ENCODE measurements at regions not wholly inside any gene's neighbourhood (a gene's known extent, or its start where the extent isn't known, plus 50 kb on each side); places are given as distances from the start of the nearest gene placed in this dataset.

GRCh38 chr12:105672121-105672975 is 341.9 kb downstream of the C12orf75 start:
- Histone ChIP-seq H3K4me1 (peaks cover 36% of the 10 kb centered on the region), H3K4me3 (no peak overlapping the region), H3K27me3 (ENCODE audit: low read depth) (no peaks in the 10 kb centered on the region), H3K27ac (replicated peaks) (peak overlapping the region; percentile 86), H3K9me3 (replicated peaks) (no peaks in the 10 kb centered on the region), H3K36me3 (no peaks in the 10 kb centered on the region)
- intact Hi-C loops (cut with micrococcal nuclease) = no loop called here
- TF ChIP-seq CTCF (IDR thresholded peaks at IDR 0.05; ENCODE audit: borderline replicate concordance) = no peak
- DNase-seq = peak; percentile 84

GRCh38 chr12:105674871-105675699 is 344.6 kb downstream of the C12orf75 start:
- Histone ChIP-seq H3K27me3 (ENCODE audit: low read depth) (no peaks in the 10 kb centered on the region), H3K4me1 (peaks cover 40% of the 10 kb centered on the region), H3K36me3 (no peaks in the 10 kb centered on the region), H3K9me3 (replicated peaks) (no peaks in the 10 kb centered on the region), H3K27ac (replicated peaks) (peak overlapping the region; percentile 86), H3K4me3 (no peak overlapping the region)
- intact Hi-C loops (cut with micrococcal nuclease) = no loop called here
- DNase-seq = no peak
- TF ChIP-seq CTCF (IDR thresholded peaks at IDR 0.05; ENCODE audit: borderline replicate concordance) = no peak

DNA sequence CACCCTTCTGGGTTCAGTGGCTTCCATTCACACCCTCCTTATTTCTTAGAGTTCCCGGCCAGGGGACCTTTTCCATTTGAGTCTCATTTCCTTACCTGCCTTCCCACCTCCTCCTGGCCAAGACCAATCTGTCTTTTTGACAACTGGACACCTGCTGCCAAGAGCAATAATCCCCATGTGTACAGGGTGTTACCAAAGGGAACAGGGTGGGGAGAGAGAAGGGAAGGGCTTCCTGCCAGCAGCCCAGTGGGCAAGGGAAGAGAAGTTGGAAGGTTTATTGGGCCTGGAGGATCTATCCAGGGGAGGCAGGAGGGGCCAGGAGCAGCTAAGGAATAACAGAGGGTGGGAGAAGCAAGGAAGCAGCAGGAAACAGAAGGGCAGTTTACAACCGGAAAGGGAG is 346.2 kb downstream of the C12orf75 start:
- no peak for TF ChIP-seq CTCF (IDR thresholded peaks at IDR 0.05; ENCODE audit: borderline replicate concordance)
- H3K27me3 ChIP-seq (ENCODE audit: low read depth) = no peaks in the 10 kb centered on the region
- DNase-seq = peak; percentile 20
- no peak overlapping the region for H3K4me3 ChIP-seq
- intact Hi-C loops (cut with micrococcal nuclease) = no loop called here
- H3K36me3 ChIP-seq = no peaks in the 10 kb centered on the region
- H3K27ac ChIP-seq (replicated peaks) = peak overlapping the region; percentile 86
- no peaks in the 10 kb centered on the region for H3K9me3 ChIP-seq (replicated peaks)
- H3K4me1 ChIP-seq = peaks cover 38% of the 10 kb centered on the region

GRCh38 chr12:105677672-105678071 is 347.2 kb downstream of the C12orf75 start:
- Histone ChIP-seq H3K27me3 (ENCODE audit: low read depth) (no peaks in the 10 kb centered on the region), H3K4me1 (peaks cover 28% of the 10 kb centered on the region), H3K4me3 (no peak overlapping the region), H3K9me3 (replicated peaks) (no peaks in the 10 kb centered on the region), H3K27ac (replicated peaks) (peak overlapping the region; percentile 86), H3K36me3 (no peaks in the 10 kb centered on the region)
- DNase-seq = no peak
- intact Hi-C loops (cut with micrococcal nuclease) = no loop called here
- TF ChIP-seq CTCF (IDR thresholded peaks at IDR 0.05; ENCODE audit: borderline replicate concordance) = no peak

DNA sequence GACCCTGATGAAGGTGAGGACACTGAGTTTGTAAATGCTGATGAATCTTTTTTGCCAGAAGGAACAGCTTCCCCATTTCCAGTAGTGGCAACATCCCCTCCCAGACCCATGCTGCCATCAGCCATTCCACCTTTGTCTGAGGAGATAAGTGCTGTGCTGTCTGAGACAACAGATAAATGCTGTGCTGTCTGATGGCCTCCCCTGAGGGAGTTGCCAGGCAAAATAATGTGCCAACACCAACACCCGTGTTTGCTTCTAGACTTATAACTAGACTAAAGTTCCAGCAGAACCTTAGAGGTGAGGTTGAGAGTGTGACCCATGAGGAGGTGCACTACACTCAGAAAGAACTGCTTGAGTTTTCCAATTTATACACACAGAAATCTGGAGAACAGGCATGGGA is 349.5 kb downstream of the C12orf75 start:
- no peaks in the 10 kb centered on the region for H3K9me3 ChIP-seq (replicated peaks)
- no peak for TF ChIP-seq CTCF (IDR thresholded peaks at IDR 0.05; ENCODE audit: borderline replicate concordance)
- no peak for DNase-seq
- no peak overlapping the region for H3K4me3 ChIP-seq
- H3K36me3 ChIP-seq = no peaks in the 10 kb centered on the region
- H3K4me1 ChIP-seq = peaks cover 16% of the 10 kb centered on the region
- H3K27me3 ChIP-seq (ENCODE audit: low read depth) = no peaks in the 10 kb centered on the region
- intact Hi-C loops (cut with micrococcal nuclease) = no loop called here
- H3K27ac ChIP-seq (replicated peaks) = no peak overlapping the region
